ENCODE measurements at regions not wholly inside any gene's neighbourhood (a gene's known extent, or its start where the extent isn't known, plus 50 kb on each side); places are given as distances from the start of the nearest gene placed in this dataset.

DNA sequence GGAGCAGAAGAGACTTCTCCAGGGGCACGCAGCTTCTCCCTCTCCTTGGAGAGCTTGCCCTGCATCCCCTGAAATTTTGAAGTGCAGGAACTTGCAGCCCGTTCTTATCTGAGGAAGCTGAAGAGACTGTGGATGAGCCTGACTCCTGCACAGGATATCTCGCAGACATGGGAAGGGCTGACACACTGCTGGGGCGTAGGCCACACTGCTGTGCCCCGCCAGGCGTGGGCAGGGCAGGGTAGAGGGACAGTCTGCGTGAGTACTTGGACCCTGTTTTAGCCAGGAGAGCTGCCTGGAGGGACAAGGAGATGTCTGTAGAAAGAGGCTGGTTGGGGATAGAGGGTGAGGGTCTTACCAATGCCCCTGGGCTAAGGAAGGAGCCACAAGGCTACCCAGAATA is 353.7 kb upstream of the NBEA start:
- H3K36me3 ChIP-seq (ENCODE audit: control insufficient read depth, insufficient read depth, low read length): no peaks in the 10 kb centered on the region
- no peaks in the 10 kb centered on the region for H3K9me3 ChIP-seq (ENCODE audit: control insufficient read depth, insufficient read depth, low read length)
- H3K4me3 ChIP-seq (ENCODE audit: low read depth, low read length): no peak overlapping the region
- H3K27me3 ChIP-seq (ENCODE audit: control insufficient read depth, insufficient read depth, low read length): no peaks in the 10 kb centered on the region
- no peak overlapping the region for H3K9ac ChIP-seq (ENCODE audit: low read depth, low read length)
- peaks cover 12% of the 10 kb centered on the region for H3K4me1 ChIP-seq (ENCODE audit: control insufficient read depth, insufficient read depth, low read length)
- no peak overlapping the region for H3K27ac ChIP-seq (ENCODE audit: low read depth, low read length)

DNA sequence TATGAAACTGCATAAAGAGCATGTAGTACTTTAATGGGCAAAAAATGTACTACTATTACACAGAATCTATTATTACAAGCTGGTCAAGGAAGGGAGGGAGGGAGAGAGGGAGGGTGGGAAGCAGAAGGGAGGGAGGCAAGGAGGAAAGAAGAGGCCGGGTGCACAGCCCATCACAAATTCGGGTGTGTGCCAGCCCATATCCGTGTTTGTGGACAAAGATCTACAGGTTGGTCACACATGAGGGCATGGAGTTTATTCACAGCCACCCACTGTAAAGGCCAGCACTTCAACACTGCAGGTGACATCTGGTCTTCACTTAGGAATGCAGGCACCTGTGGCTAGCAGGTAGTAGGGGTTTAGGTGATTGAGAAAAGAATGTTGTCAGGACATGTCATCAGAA is 352.5 kb upstream of the NBEA start:
- Histone ChIP-seq H3K27me3 (ENCODE audit: control insufficient read depth, insufficient read depth, low read length) (no peaks in the 10 kb centered on the region), H3K4me1 (ENCODE audit: control insufficient read depth, insufficient read depth, low read length) (peaks cover 12% of the 10 kb centered on the region), H3K36me3 (ENCODE audit: control insufficient read depth, insufficient read depth, low read length) (no peaks in the 10 kb centered on the region), H3K4me3 (ENCODE audit: low read depth, low read length) (no peak overlapping the region), H3K9me3 (ENCODE audit: control insufficient read depth, insufficient read depth, low read length) (no peaks in the 10 kb centered on the region), H3K27ac (ENCODE audit: low read depth, low read length) (no peak overlapping the region), H3K9ac (ENCODE audit: low read depth, low read length) (no peak overlapping the region)

GRCh38 chr13:34591129-34591528 is 350.9 kb upstream of the NBEA start:
- no peak overlapping the region for H3K27ac ChIP-seq (ENCODE audit: low read depth, low read length)
- H3K9ac ChIP-seq (ENCODE audit: low read depth, low read length): no peak overlapping the region
- H3K4me1 ChIP-seq (ENCODE audit: control insufficient read depth, insufficient read depth, low read length): peaks cover 12% of the 10 kb centered on the region
- no peaks in the 10 kb centered on the region for H3K36me3 ChIP-seq (ENCODE audit: control insufficient read depth, insufficient read depth, low read length)
- no peaks in the 10 kb centered on the region for H3K27me3 ChIP-seq (ENCODE audit: control insufficient read depth, insufficient read depth, low read length)
- H3K4me3 ChIP-seq (ENCODE audit: low read depth, low read length): no peak overlapping the region
- H3K9me3 ChIP-seq (ENCODE audit: control insufficient read depth, insufficient read depth, low read length): no peaks in the 10 kb centered on the region

DNA sequence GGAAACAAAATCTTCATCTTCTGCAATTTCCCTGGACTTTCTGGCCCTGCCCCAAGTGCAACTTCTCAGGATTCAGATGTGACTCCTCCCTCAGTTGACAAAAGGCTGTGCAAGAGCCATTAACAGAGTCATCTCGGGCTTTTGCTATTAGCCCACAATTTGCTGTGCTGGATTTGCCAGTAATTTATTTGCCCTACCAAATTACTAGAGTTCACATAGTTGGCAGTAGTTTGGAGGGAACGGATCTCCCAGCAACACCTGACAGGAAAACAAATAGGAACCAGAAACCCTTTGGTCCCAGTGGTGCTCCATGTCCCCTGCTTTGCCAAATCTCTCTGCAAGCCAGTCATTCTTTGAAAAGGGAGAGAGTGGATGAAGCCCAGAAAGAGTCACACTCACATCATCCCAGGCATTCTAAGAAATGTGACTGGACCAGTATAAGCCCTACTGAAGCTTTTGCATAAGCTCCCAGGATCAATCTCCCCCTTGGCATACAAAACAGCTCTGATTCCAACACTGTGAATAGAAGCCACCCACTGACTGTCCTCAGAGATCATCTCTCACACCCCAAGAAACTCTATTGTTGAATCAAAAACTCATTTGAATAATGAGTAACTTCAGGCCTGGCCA is 350.1 kb upstream of the NBEA start:
- Histone ChIP-seq H3K4me3 (ENCODE audit: low read depth, low read length) (no peak overlapping the region), H3K9ac (ENCODE audit: low read depth, low read length) (no peak overlapping the region), H3K27me3 (ENCODE audit: control insufficient read depth, insufficient read depth, low read length) (no peaks in the 10 kb centered on the region), H3K27ac (ENCODE audit: low read depth, low read length) (peak overlapping the region; percentile 77), H3K36me3 (ENCODE audit: control insufficient read depth, insufficient read depth, low read length) (no peaks in the 10 kb centered on the region), H3K4me1 (ENCODE audit: control insufficient read depth, insufficient read depth, low read length) (peaks cover 12% of the 10 kb centered on the region), H3K9me3 (ENCODE audit: control insufficient read depth, insufficient read depth, low read length) (0 out of 2 replicates have a peak, but pooled peaks cover 2% of the 10 kb centered on the region)

DNA sequence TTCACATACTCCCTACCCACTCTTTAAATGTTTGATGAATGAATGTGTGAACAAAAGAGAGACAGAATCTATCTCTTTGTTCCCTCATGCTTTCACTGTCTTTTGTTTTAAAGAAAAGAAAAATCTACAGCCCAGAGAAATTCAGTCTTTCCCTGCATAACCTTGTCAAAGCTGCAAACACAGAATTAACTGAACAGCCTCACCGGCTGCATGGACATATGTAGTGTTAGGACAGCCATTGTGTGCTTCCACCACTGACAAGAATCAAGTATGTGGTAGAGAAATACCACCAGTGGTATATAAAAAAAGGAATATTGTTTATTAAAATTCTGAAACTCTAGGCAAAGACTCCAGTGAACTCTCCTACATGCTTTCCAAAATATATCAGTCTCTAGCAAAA is 348.4 kb upstream of the NBEA start:
- Histone ChIP-seq H3K27me3 (ENCODE audit: control insufficient read depth, insufficient read depth, low read length) (no peaks in the 10 kb centered on the region), H3K27ac (ENCODE audit: low read depth, low read length) (no peak overlapping the region), H3K9me3 (ENCODE audit: control insufficient read depth, insufficient read depth, low read length) (0 out of 2 replicates have a peak, but pooled peaks cover 5% of the 10 kb centered on the region), H3K4me3 (ENCODE audit: low read depth, low read length) (no peak overlapping the region), H3K4me1 (ENCODE audit: control insufficient read depth, insufficient read depth, low read length) (peaks cover 12% of the 10 kb centered on the region), H3K9ac (ENCODE audit: low read depth, low read length) (no peak overlapping the region), H3K36me3 (ENCODE audit: control insufficient read depth, insufficient read depth, low read length) (no peaks in the 10 kb centered on the region)

- H3K4me3 ChIP-seq (ENCODE audit: low read depth, low read length): no peak overlapping the region
- H3K4me1 ChIP-seq (ENCODE audit: control insufficient read depth, insufficient read depth, low read length): peaks cover 12% of the 10 kb centered on the region
- H3K36me3 ChIP-seq (ENCODE audit: control insufficient read depth, insufficient read depth, low read length): no peaks in the 10 kb centered on the region
- H3K9ac ChIP-seq (ENCODE audit: low read depth, low read length): no peak overlapping the region
- no peaks in the 10 kb centered on the region for H3K27me3 ChIP-seq (ENCODE audit: control insufficient read depth, insufficient read depth, low read length)
- no peak overlapping the region for H3K27ac ChIP-seq (ENCODE audit: low read depth, low read length)
- H3K9me3 ChIP-seq (ENCODE audit: control insufficient read depth, insufficient read depth, low read length): 0 out of 2 replicates have a peak, but pooled peaks cover 5% of the 10 kb centered on the region
Measured at GRCh38 chr13:34594507-34594906, 347.6 kb upstream of the NBEA start.

GRCh38 chr13:34608331-34608730 is 333.7 kb upstream of the NBEA start:
- Histone ChIP-seq H3K4me1 (ENCODE audit: control insufficient read depth, insufficient read depth, low read length) (no peaks in the 10 kb centered on the region), H3K36me3 (ENCODE audit: control insufficient read depth, insufficient read depth, low read length) (no peaks in the 10 kb centered on the region), H3K9ac (ENCODE audit: low read depth, low read length) (no peak overlapping the region), H3K4me3 (ENCODE audit: low read depth, low read length) (no peak overlapping the region), H3K27ac (ENCODE audit: low read depth, low read length) (no peak overlapping the region), H3K9me3 (ENCODE audit: control insufficient read depth, insufficient read depth, low read length) (no peaks in the 10 kb centered on the region), H3K27me3 (ENCODE audit: control insufficient read depth, insufficient read depth, low read length) (no peaks in the 10 kb centered on the region)

- H3K27ac ChIP-seq (ENCODE audit: low read depth, low read length): no peak overlapping the region
- no peaks in the 10 kb centered on the region for H3K27me3 ChIP-seq (ENCODE audit: control insufficient read depth, insufficient read depth, low read length)
- H3K4me3 ChIP-seq (ENCODE audit: low read depth, low read length): no peak overlapping the region
- no peaks in the 10 kb centered on the region for H3K36me3 ChIP-seq (ENCODE audit: control insufficient read depth, insufficient read depth, low read length)
- no peaks in the 10 kb centered on the region for H3K4me1 ChIP-seq (ENCODE audit: control insufficient read depth, insufficient read depth, low read length)
- no peaks in the 10 kb centered on the region for H3K9me3 ChIP-seq (ENCODE audit: control insufficient read depth, insufficient read depth, low read length)
- no peak overlapping the region for H3K9ac ChIP-seq (ENCODE audit: low read depth, low read length)
Measured at GRCh38 chr13:34611671-34612070, 330.4 kb upstream of the NBEA start.

GRCh38 chr13:34617473-34618083 is 324.5 kb upstream of the NBEA start:
- Histone ChIP-seq H3K4me1 (ENCODE audit: control insufficient read depth, insufficient read depth, low read length) (no peaks in the 10 kb centered on the region; the same call in 1 of the 2 replicates), H3K9me3 (ENCODE audit: control insufficient read depth, insufficient read depth, low read length) (no peaks in the 10 kb centered on the region), H3K27ac (ENCODE audit: low read depth, low read length) (no peak overlapping the region), H3K36me3 (ENCODE audit: control insufficient read depth, insufficient read depth, low read length) (no peaks in the 10 kb centered on the region), H3K4me3 (ENCODE audit: low read depth, low read length) (no peak overlapping the region), H3K27me3 (ENCODE audit: control insufficient read depth, insufficient read depth, low read length) (no peaks in the 10 kb centered on the region), H3K9ac (ENCODE audit: low read depth, low read length) (no peak overlapping the region)

GRCh38 chr13:34618654-34619053 is 323.4 kb upstream of the NBEA start:
- no peaks in the 10 kb centered on the region for H3K27me3 ChIP-seq (ENCODE audit: control insufficient read depth, insufficient read depth, low read length)

DNA sequence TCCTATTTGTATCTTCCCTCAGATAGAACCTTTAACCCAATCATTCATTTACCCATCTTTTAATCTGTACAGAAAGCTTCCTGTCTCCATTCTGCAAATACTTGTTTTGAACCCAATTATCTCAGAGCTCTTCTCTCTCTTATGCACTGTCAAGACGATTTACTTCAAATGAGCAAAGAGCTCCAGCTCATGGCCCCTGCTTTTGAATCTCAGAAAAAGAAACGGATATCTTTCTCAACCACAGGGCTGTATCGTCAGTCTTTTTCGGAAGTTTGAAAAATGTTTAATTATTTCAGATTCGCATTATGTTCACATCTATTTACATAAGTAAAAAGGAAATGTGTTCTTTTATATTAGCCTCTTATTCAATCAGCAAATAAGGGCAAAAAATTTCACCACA is 322.7 kb upstream of the NBEA start:
- Histone ChIP-seq H3K36me3 (ENCODE audit: control insufficient read depth, insufficient read depth, low read length) (no peaks in the 10 kb centered on the region), H3K9me3 (ENCODE audit: control insufficient read depth, insufficient read depth, low read length) (no peaks in the 10 kb centered on the region), H3K4me3 (ENCODE audit: low read depth, low read length) (no peak overlapping the region), H3K27ac (ENCODE audit: low read depth, low read length) (no peak overlapping the region), H3K27me3 (ENCODE audit: control insufficient read depth, insufficient read depth, low read length) (no peaks in the 10 kb centered on the region), H3K9ac (ENCODE audit: low read depth, low read length) (no peak overlapping the region), H3K4me1 (ENCODE audit: control insufficient read depth, insufficient read depth, low read length) (no peaks in the 10 kb centered on the region; the same call in 1 of the 2 replicates)

More at GRCh38 chr13:34618654-34619053, 323.4 kb upstream of the NBEA start:
- Histone ChIP-seq H3K27ac (ENCODE audit: low read depth, low read length) (no peak overlapping the region), H3K9me3 (ENCODE audit: control insufficient read depth, insufficient read depth, low read length) (no peaks in the 10 kb centered on the region), H3K4me3 (ENCODE audit: low read depth, low read length) (no peak overlapping the region), H3K4me1 (ENCODE audit: control insufficient read depth, insufficient read depth, low read length) (no peaks in the 10 kb centered on the region; the same call in 1 of the 2 replicates), H3K36me3 (ENCODE audit: control insufficient read depth, insufficient read depth, low read length) (no peaks in the 10 kb centered on the region), H3K9ac (ENCODE audit: low read depth, low read length) (no peak overlapping the region)
